Loucy (cell line): ENCODE measurements at regions not wholly inside any gene's neighbourhood (a gene's known extent, or its start where the extent isn't known, plus 50 kb on each side); places are given as distances from the start of the nearest gene placed in this dataset.

Experiments used
- H2AFZ ChIP-seq: fragments of 200-600 bp; sonication (generic); 2 replicates; pipeline ENCODE4 v1.6.0; 2016; ENCODE audit warnings: antibody characterized with exemption, mild to moderate bottlenecking, low read length, moderate library complexity
- H3F3A ChIP-seq: fragments of 200-600 bp; 2 replicates; pipeline ENCODE4 v1.6.0; 2016; ENCODE audit warnings: antibody characterized with exemption, low read depth, mild to moderate bottlenecking
- H3K27me3 ChIP-seq: fragments of 200-600 bp; sonication (generic); 2 replicates; pipeline ENCODE4 v1.6.1; 2014; ENCODE audit warnings: low read length, mild to moderate bottlenecking; ENCODE audit not compliant: insufficient read depth, poor library complexity, severe bottlenecking
- H3K36me3 ChIP-seq: fragments of 200-600 bp; sonication (generic); 2 replicates; pipeline ENCODE4 v1.6.1; 2016; ENCODE audit warnings: low read length; ENCODE audit not compliant: insufficient read depth
- H3K4me1 ChIP-seq: fragments of 200-600 bp; sonication (generic); 2 replicates; pipeline ENCODE4 v1.5.1; 2014; ENCODE audit warnings: low read length, mild to moderate bottlenecking; ENCODE audit not compliant: insufficient read depth, poor library complexity, severe bottlenecking
- H3K4me2 ChIP-seq: fragments of 200-600 bp; sonication (generic); 2 replicates; pipeline ENCODE4 v1.6.0; 2014; ENCODE audit warnings: antibody characterized with exemption, low read length, low read depth, mild to moderate bottlenecking; ENCODE audit not compliant: poor library complexity, severe bottlenecking
- H3K4me3 ChIP-seq: fragments of 200-600 bp; sonication (generic); 2 replicates; pipeline ENCODE4 v1.5.1; 2014; ENCODE audit warnings: low read length, mild to moderate bottlenecking, mixed read lengths; ENCODE audit not compliant: poor library complexity, severe bottlenecking
- H3K79me2 ChIP-seq: fragments of 200-600 bp; sonication (generic); 2 replicates; pipeline ENCODE4 v1.6.1; 2014; ENCODE audit warnings: low read length; ENCODE audit not compliant: insufficient read depth
- H3K9ac ChIP-seq: fragments of 200-600 bp; sonication (generic); 2 replicates; pipeline ENCODE4 v1.6.0; 2014; ENCODE audit warnings: mild to moderate bottlenecking, low read depth, low read length, moderate library complexity; ENCODE audit not compliant: poor library complexity, severe bottlenecking
- H3K9me2 ChIP-seq: fragments of 200-600 bp; sonication (generic); replicated peaks from 2 replicates; pipeline ENCODE4 v1.6.1; 2016; ENCODE audit warnings: low read depth, low read length, mixed read lengths
- H3K9me3 ChIP-seq: fragments of 200-600 bp; sonication (generic); 2 replicates; pipeline ENCODE4 v1.6.1; 2014; ENCODE audit warnings: mild to moderate bottlenecking, antibody characterized with exemption, low read length, low read depth; ENCODE audit not compliant: insufficient read depth
- H4K20me1 ChIP-seq: fragments of 200-600 bp; sonication (generic); 2 replicates; pipeline ENCODE4 v1.6.0; 2014; ENCODE audit warnings: antibody characterized with exemption, low read length, mild to moderate bottlenecking; ENCODE audit not compliant: insufficient read depth, poor library complexity, severe bottlenecking
- EZH2phosphoT487 ChIP-seq: fragments of 200-600 bp; IDR thresholded peaks from 2 replicates; pipeline ENCODE4 v1.6.1; 2018; ENCODE audit warnings: antibody characterized with exemption, mild to moderate bottlenecking, moderate library complexity, borderline replicate concordance
- TF ChIP-seq, protein P1 (sequence below): fragments of 200-600 bp; sonication (generic); conservative IDR thresholded peaks from 2 replicates; pipeline ENCODE4 v1.5.1; 2014; ENCODE audit warnings: mild to moderate bottlenecking, antibody characterized with exemption, low read length

DNA sequence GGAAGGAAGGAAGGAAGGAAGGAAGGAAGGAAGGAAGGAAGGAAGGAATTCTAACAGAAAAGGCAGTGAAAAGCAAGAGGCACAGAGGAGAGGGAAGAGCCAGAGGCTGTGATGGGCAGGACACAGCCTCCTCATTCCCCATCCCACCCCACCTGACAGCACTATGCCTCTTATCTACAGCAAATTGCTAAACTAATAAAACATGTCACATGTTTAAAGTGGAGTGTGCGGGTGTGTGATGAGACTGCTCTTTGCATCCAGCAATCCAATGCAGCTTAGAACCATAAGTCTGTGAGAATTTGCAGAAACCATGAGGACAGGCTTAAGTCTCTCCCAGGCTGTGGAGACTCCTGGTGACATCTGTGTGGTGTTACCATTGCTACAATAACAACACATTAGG lies 108.4 kb upstream of the ALK start:
- H3K9ac ChIP-seq: no peak overlapping the region
- H3K9me2 ChIP-seq: no peaks in the 10 kb centered on the region
- no peaks in the 10 kb centered on the region for H3F3A ChIP-seq
- H3K36me3 ChIP-seq: no peaks in the 10 kb centered on the region
- no peaks in the 10 kb centered on the region for H3K79me2 ChIP-seq
- no peak for TF ChIP-seq EZH2phosphoT487
- TF ChIP-seq, protein P1, sequence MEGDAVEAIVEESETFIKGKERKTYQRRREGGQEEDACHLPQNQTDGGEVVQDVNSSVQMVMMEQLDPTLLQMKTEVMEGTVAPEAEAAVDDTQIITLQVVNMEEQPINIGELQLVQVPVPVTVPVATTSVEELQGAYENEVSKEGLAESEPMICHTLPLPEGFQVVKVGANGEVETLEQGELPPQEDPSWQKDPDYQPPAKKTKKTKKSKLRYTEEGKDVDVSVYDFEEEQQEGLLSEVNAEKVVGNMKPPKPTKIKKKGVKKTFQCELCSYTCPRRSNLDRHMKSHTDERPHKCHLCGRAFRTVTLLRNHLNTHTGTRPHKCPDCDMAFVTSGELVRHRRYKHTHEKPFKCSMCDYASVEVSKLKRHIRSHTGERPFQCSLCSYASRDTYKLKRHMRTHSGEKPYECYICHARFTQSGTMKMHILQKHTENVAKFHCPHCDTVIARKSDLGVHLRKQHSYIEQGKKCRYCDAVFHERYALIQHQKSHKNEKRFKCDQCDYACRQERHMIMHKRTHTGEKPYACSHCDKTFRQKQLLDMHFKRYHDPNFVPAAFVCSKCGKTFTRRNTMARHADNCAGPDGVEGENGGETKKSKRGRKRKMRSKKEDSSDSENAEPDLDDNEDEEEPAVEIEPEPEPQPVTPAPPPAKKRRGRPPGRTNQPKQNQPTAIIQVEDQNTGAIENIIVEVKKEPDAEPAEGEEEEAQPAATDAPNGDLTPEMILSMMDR: no peak
- H4K20me1 ChIP-seq: no peaks in the 10 kb centered on the region
- H2AFZ ChIP-seq: no peak overlapping the region
- H3K4me2 ChIP-seq: no peak overlapping the region
- no peaks in the 10 kb centered on the region for H3K4me1 ChIP-seq
- H3K9me3 ChIP-seq: no peaks in the 10 kb centered on the region
- no peak overlapping the region for H3K4me3 ChIP-seq
- H3K27me3 ChIP-seq: no peaks in the 10 kb centered on the region

DNA sequence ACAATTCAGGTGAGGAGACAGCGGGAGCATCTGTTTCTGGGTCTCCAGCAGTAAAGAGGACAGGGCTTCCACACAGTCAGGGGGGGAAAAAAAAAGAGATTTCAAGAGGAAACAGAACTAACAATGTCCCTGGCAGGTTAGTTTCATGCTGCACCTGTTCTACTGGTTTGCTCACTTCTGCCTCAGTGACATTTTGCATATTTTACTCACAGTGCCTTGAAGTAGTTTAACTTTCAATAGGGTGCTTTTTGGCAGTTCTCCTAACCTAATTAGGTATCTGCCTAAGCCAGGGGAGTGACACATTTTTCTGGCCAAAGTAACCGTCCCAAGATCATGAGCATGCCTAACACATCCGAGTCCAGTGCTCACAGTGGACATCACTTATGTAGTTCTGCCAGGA lies 109.0 kb upstream of the ALK start:
- Histone ChIP-seq H3K36me3 (no peaks in the 10 kb centered on the region), H3K9me2 (no peaks in the 10 kb centered on the region), H3K4me3 (no peak overlapping the region), H3K4me2 (no peak overlapping the region), H2AFZ (no peak overlapping the region), H3K79me2 (no peaks in the 10 kb centered on the region), H3K9me3 (no peaks in the 10 kb centered on the region), H4K20me1 (no peaks in the 10 kb centered on the region), H3F3A (no peaks in the 10 kb centered on the region), H3K27me3 (no peaks in the 10 kb centered on the region), H3K9ac (no peak overlapping the region), H3K4me1 (no peaks in the 10 kb centered on the region)
- TF ChIP-seq, protein P1: no peak
- no peak for TF ChIP-seq EZH2phosphoT487

DNA sequence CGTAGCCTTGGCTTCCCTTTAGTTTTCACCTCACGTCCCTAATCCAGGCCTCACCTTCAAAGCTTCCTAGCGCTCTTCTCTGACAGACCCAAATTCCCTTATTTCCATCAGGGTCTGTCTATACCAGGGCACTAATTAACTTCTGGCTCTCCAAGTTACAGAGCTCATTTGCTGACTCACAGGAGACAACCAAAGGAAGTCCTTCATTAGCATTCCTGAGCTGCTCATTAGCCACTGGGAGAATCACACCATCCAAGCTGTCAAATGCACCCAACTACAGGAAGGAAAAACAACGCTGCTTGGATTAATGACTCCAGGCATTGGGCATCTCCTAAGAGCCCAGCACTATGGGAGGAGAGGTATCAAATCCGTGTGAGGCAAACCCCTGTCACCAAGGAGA lies 109.8 kb upstream of the ALK start:
- Histone ChIP-seq H3K79me2 (no peaks in the 10 kb centered on the region), H3K36me3 (no peaks in the 10 kb centered on the region), H3K4me1 (no peaks in the 10 kb centered on the region), H3K9me2 (no peaks in the 10 kb centered on the region), H4K20me1 (no peaks in the 10 kb centered on the region), H3K9ac (no peak overlapping the region), H3K27me3 (no peaks in the 10 kb centered on the region), H3K4me3 (no peak overlapping the region), H3K4me2 (no peak overlapping the region), H3F3A (no peaks in the 10 kb centered on the region), H3K9me3 (no peaks in the 10 kb centered on the region), H2AFZ (no peak overlapping the region)
- TF ChIP-seq, protein P1: no peak
- no peak for TF ChIP-seq EZH2phosphoT487
